ENCODE measurements at regions not wholly inside any gene's neighbourhood (a gene's known extent, or its start where the extent isn't known, plus 50 kb on each side); places are given as distances from the start of the nearest gene placed in this dataset.
"Not testable (repeated sequence)": the region's sequence is repeated elsewhere in the genome, so short reads cannot be mapped to it uniquely, and the experiment has no call there.

GRCh38 chr1:213409208-213409631 is 358.2 kb downstream of the RPS6KC1 start:
- in situ Hi-C loops (cut with HindIII; ENCODE audit: low pct_unique_long_range_greater_than_20kb, low sequenced_read_pairs): no loop called here
- DNase-seq (ENCODE audit: low read depth): no peak

GRCh38 chr1:213409971-213410370 is 358.9 kb downstream of the RPS6KC1 start:
- DNase-seq (ENCODE audit: low read depth): peak; percentile 4
- in situ Hi-C loops (cut with HindIII; ENCODE audit: low pct_unique_long_range_greater_than_20kb, low sequenced_read_pairs): no loop called here

- in situ Hi-C loops (cut with HindIII; ENCODE audit: low pct_unique_long_range_greater_than_20kb, low sequenced_read_pairs): no loop called here
- no peak for DNase-seq (ENCODE audit: low read depth)
Observed at GRCh38 chr1:213414346-213414745, 363.3 kb downstream of the RPS6KC1 start.

GRCh38 chr1:213414911-213415310 is 363.9 kb downstream of the RPS6KC1 start:
- in situ Hi-C loops (cut with HindIII; ENCODE audit: low pct_unique_long_range_greater_than_20kb, low sequenced_read_pairs): no loop called here

GRCh38 chr1:213415691-213416380 is 364.8 kb downstream of the RPS6KC1 start:
- no peak for DNase-seq (ENCODE audit: low read depth)
- in situ Hi-C loops (cut with HindIII; ENCODE audit: low pct_unique_long_range_greater_than_20kb, low sequenced_read_pairs): no loop called here

More at GRCh38 chr1:213414911-213415310, 363.9 kb downstream of the RPS6KC1 start:
- DNase-seq (ENCODE audit: low read depth): no peak

- in situ Hi-C loops (cut with HindIII; ENCODE audit: low pct_unique_long_range_greater_than_20kb, low sequenced_read_pairs): no loop called here
- no peak for DNase-seq (ENCODE audit: low read depth)
Observed at GRCh38 chr1:213416461-213417224, 365.6 kb downstream of the RPS6KC1 start.

GRCh38 chr1:213417225-213417820 is 366.3 kb downstream of the RPS6KC1 start:
- in situ Hi-C loops (cut with HindIII; ENCODE audit: low pct_unique_long_range_greater_than_20kb, low sequenced_read_pairs): no loop called here
- DNase-seq (ENCODE audit: low read depth): no peak

GRCh38 chr1:213417846-213418245 is 366.8 kb downstream of the RPS6KC1 start:
- in situ Hi-C loops (cut with HindIII; ENCODE audit: low pct_unique_long_range_greater_than_20kb, low sequenced_read_pairs): no loop called here
- DNase-seq (ENCODE audit: low read depth): no peak

- in situ Hi-C loops (cut with HindIII; ENCODE audit: low pct_unique_long_range_greater_than_20kb, low sequenced_read_pairs): no loop called here
Observed at GRCh38 chr1:213418268-213419071, 367.4 kb downstream of the RPS6KC1 start.

GRCh38 chr1:213419401-213420030 is 368.5 kb downstream of the RPS6KC1 start:
- in situ Hi-C loops (cut with HindIII; ENCODE audit: low pct_unique_long_range_greater_than_20kb, low sequenced_read_pairs): no loop called here
- no peak for DNase-seq (ENCODE audit: low read depth)

More at GRCh38 chr1:213418268-213419071, 367.4 kb downstream of the RPS6KC1 start:
- no peak for DNase-seq (ENCODE audit: low read depth)

- DNase-seq (ENCODE audit: low read depth); in situ Hi-C loops (cut with HindIII; ENCODE audit: low pct_unique_long_range_greater_than_20kb, low sequenced_read_pairs): not testable (repeated sequence)
Observed at GRCh38 chr1:213421178-213421577, 370.1 kb downstream of the RPS6KC1 start.

- no peak for DNase-seq (ENCODE audit: low read depth)
- in situ Hi-C loops (cut with HindIII; ENCODE audit: low pct_unique_long_range_greater_than_20kb, low sequenced_read_pairs): no loop called here
Observed at GRCh38 chr1:213423041-213423440, 372.0 kb downstream of the RPS6KC1 start.

- in situ Hi-C loops (cut with HindIII; ENCODE audit: low pct_unique_long_range_greater_than_20kb, low sequenced_read_pairs): no loop called here
- no peak for DNase-seq (ENCODE audit: low read depth)
Observed at GRCh38 chr1:213423605-213424004, 372.6 kb downstream of the RPS6KC1 start.

- in situ Hi-C loops (cut with HindIII; ENCODE audit: low pct_unique_long_range_greater_than_20kb, low sequenced_read_pairs): no loop called here
- no peak for DNase-seq (ENCODE audit: low read depth)
Observed at GRCh38 chr1:213425376-213426030, 374.5 kb downstream of the RPS6KC1 start.

GRCh38 chr1:213429642-213430041 is 378.6 kb downstream of the RPS6KC1 start:
- in situ Hi-C loops (cut with HindIII; ENCODE audit: low pct_unique_long_range_greater_than_20kb, low sequenced_read_pairs): no loop called here

GRCh38 chr1:213435715-213436114 is 384.7 kb downstream of the RPS6KC1 start:
- in situ Hi-C loops (cut with HindIII; ENCODE audit: low pct_unique_long_range_greater_than_20kb, low sequenced_read_pairs): no loop called here
- DNase-seq (ENCODE audit: low read depth): no peak

More at GRCh38 chr1:213429642-213430041, 378.6 kb downstream of the RPS6KC1 start:
- DNase-seq (ENCODE audit: low read depth): no peak

- in situ Hi-C loops (cut with HindIII; ENCODE audit: low pct_unique_long_range_greater_than_20kb, low sequenced_read_pairs): no loop called here
- no peak for DNase-seq (ENCODE audit: low read depth)
Observed at GRCh38 chr1:213438339-213438738, 387.3 kb downstream of the RPS6KC1 start.

Data from Caki2 (cell line).